Endodermal cell (in vitro differentiated cells): ENCODE measurements at regions not wholly inside any gene's neighbourhood (a gene's known extent, or its start where the extent isn't known, plus 50 kb on each side); places are given as distances from the start of the nearest gene placed in this dataset.

Experiments used
- DNase-seq: peaks from one replicate; pipeline ENCODE4 v3.0.0-alpha.2; 2017
- H3K27ac ChIP-seq: 2 replicates; pipeline ENCODE4 v1.5.1; 2013; ENCODE audit warnings: mild to moderate bottlenecking, low read depth, low read length, moderate library complexity
- H3K27me3 ChIP-seq: 2 replicates; pipeline ENCODE4 v1.6.1; 2013; ENCODE audit warnings: mild to moderate bottlenecking, low read length, moderate library complexity; ENCODE audit not compliant: insufficient read depth, control insufficient read depth, poor library complexity, severe bottlenecking
- H3K36me3 ChIP-seq: 2 replicates; pipeline ENCODE4 v1.7.0; 2013; ENCODE audit warnings: mild to moderate bottlenecking, low read length, moderate library complexity; ENCODE audit not compliant: control insufficient read depth, insufficient read depth
- H3K4me1 ChIP-seq: one replicate; pipeline ENCODE4 v1.7.0; 2013; ENCODE audit warnings: low read length; ENCODE audit not compliant: control insufficient read depth, insufficient read depth
- H3K4me3 ChIP-seq: 2 replicates; pipeline ENCODE4 v1.5.1; 2013; ENCODE audit warnings: mild to moderate bottlenecking, low read length, moderate library complexity
- H3K9ac ChIP-seq: 2 replicates; pipeline ENCODE4 v1.6.1; 2013; ENCODE audit warnings: mild to moderate bottlenecking, low read length, moderate library complexity; ENCODE audit not compliant: poor library complexity, severe bottlenecking; ENCODE audit errors: extremely low read depth
- H3K9me3 ChIP-seq: 2 replicates; pipeline ENCODE4 v1.6.1; 2013; ENCODE audit warnings: mild to moderate bottlenecking, low read length, moderate library complexity; ENCODE audit not compliant: control insufficient read depth
- H3K27ac Mint-ChIP-seq: 2 replicates; pipeline ENCODE4 v1.8.0; 2020; ENCODE audit warnings: mixed read lengths
- H3K27me3 Mint-ChIP-seq: 2 replicates; pipeline ENCODE4 v1.8.0; 2021; ENCODE audit warnings: mild to moderate bottlenecking, mixed read lengths; ENCODE audit not compliant: insufficient read depth
- H3K36me3 Mint-ChIP-seq: 2 replicates; pipeline ENCODE4 v1.8.0; 2020; ENCODE audit warnings: low read depth, mixed read lengths
- H3K4me1 Mint-ChIP-seq: 2 replicates; pipeline ENCODE4 v1.8.0; 2020; ENCODE audit warnings: mixed read lengths
- H3K4me3 Mint-ChIP-seq: 2 replicates; pipeline ENCODE4 v1.8.0; 2020; ENCODE audit warnings: mild to moderate bottlenecking, moderate library complexity, mixed read lengths
- H3K9me3 Mint-ChIP-seq: 2 replicates; pipeline ENCODE4 v1.8.0; 2020; ENCODE audit warnings: mild to moderate bottlenecking, mixed read lengths
- CTCF ChIP-seq: fragments of 200-600 bp; sonication (generic); conservative IDR thresholded peaks from 2 replicates; pipeline ENCODE4 v1.5.0; 2021; ENCODE audit warnings: antibody characterized with exemption, mild to moderate bottlenecking
- WGBS, 2 experiments: methylation state at CpG; one replicate each; pipeline versions ENCODE4 v1.1.5 to v1.1.7; 2013; ENCODE audit warnings: missing lambda C conversion rate in 2 of 2, mixed read lengths in 1 of 2; ENCODE audit not compliant: insufficient coverage in 1 of 2, insufficient read length in 1 of 2; 5-methylcytosine and 5-hydroxymethylcytosine counted together

GRCh38 chr3:115218859-115219258, 71.8 kb upstream of the ZBTB20 start:
- DNase-seq = no peak
- H3K36me3 Mint-ChIP-seq = no peaks in the 10 kb centered on the region
- no peak overlapping the region for H3K27ac Mint-ChIP-seq
- H3K9me3 Mint-ChIP-seq = no peaks in the 10 kb centered on the region
- no peaks in the 10 kb centered on the region for H3K27me3 Mint-ChIP-seq
- Histone ChIP-seq H3K27me3 (no peaks in the 10 kb centered on the region), H3K36me3 (no peaks in the 10 kb centered on the region), H3K9me3 (no peaks in the 10 kb centered on the region), H3K4me3 (no peak overlapping the region), H3K27ac (no peak overlapping the region), H3K9ac (no peak overlapping the region), H3K4me1 (peaks cover 3% of the 10 kb centered on the region)
- no peak overlapping the region for H3K4me3 Mint-ChIP-seq
- WGBS, 2 experiments = 80% methylated on average over 1 of the region's 1 CpG; no CpG with 5 or more reads in 1 of the 2 experiments
- TF ChIP-seq CTCF = no peak
- peaks cover 10% of the 10 kb centered on the region for H3K4me1 Mint-ChIP-seq

- no peak overlapping the region for H3K4me3 ChIP-seq
- H3K9me3 ChIP-seq = no peaks in the 10 kb centered on the region
- no peaks in the 10 kb centered on the region for H3K4me1 Mint-ChIP-seq
- no peak overlapping the region for H3K27ac Mint-ChIP-seq
- no peaks in the 10 kb centered on the region for H3K27me3 ChIP-seq
- H3K4me3 Mint-ChIP-seq = no peak overlapping the region
- H3K27me3 Mint-ChIP-seq = no peaks in the 10 kb centered on the region
- WGBS, 2 experiments = 89 to 100% methylated on average over 1 of the region's 1 CpG
- no peak overlapping the region for H3K9ac ChIP-seq
- H3K36me3 ChIP-seq = no peaks in the 10 kb centered on the region
- no peaks in the 10 kb centered on the region for H3K4me1 ChIP-seq
- no peak for TF ChIP-seq CTCF
- no peaks in the 10 kb centered on the region for H3K36me3 Mint-ChIP-seq
- DNase-seq = no peak
- H3K9me3 Mint-ChIP-seq = no peaks in the 10 kb centered on the region
- H3K27ac ChIP-seq = no peak overlapping the region
Observed at GRCh38 chr3:115224687-115225086, 77.6 kb upstream of the ZBTB20 start.

- Histone ChIP-seq H3K4me3 (no peak overlapping the region), H3K9ac (no peak overlapping the region), H3K4me1 (no peaks in the 10 kb centered on the region), H3K9me3 (no peaks in the 10 kb centered on the region), H3K27me3 (no peaks in the 10 kb centered on the region), H3K36me3 (no peaks in the 10 kb centered on the region), H3K27ac (no peak overlapping the region)
- H3K27ac Mint-ChIP-seq = no peak overlapping the region
- H3K4me3 Mint-ChIP-seq = no peak overlapping the region
- no peaks in the 10 kb centered on the region for H3K36me3 Mint-ChIP-seq
- H3K9me3 Mint-ChIP-seq = no peaks in the 10 kb centered on the region
- 100% methylated on average over 1 of the region's 1 CpG for WGBS, 2 experiments
- no peaks in the 10 kb centered on the region for H3K4me1 Mint-ChIP-seq
- H3K27me3 Mint-ChIP-seq = no peaks in the 10 kb centered on the region
- no peak for TF ChIP-seq CTCF
- DNase-seq = no peak
Observed at GRCh38 chr3:115226844-115227445, 79.9 kb upstream of the ZBTB20 start.
